Thoracic aorta (tissue), 2 donors: ENCODE measurements at regions not wholly inside any gene's neighbourhood (a gene's known extent, or its start where the extent isn't known, plus 50 kb on each side); places are given as distances from the start of the nearest gene placed in this dataset.

Experiments
- ATAC-seq: fragments of 150-250 bp; one replicate; pipeline ENCODE4 v1.8.0; 2017; ENCODE audit warnings: low read depth; ENCODE audit not compliant: insufficient number of reproducible peaks, low FRiP score
- DNase-seq: peaks from one replicate; pipeline ENCODE4 v3.0.0-alpha.2; 2020; ENCODE audit warnings: low spot score
- H3K27ac ChIP-seq, 2 donors: fragments of 200-600 bp; sonication (generic); 1 replicate in 1 of 2; 2 replicates in 1 of 2; pipeline ENCODE4 v1.5.1; 2016; ENCODE audit warnings: mild to moderate bottlenecking in 2 of 2, moderate library complexity in 2 of 2
- H3K27me3 ChIP-seq: fragments of 200-600 bp; sonication (generic); replicated peaks from 2 replicates; pipeline ENCODE4 v1.6.0; 2016; ENCODE audit warnings: mild to moderate bottlenecking; ENCODE audit not compliant: insufficient read depth
- H3K36me3 ChIP-seq: fragments of 200-600 bp; sonication (generic); one replicate; pipeline ENCODE4 v1.5.1; 2016
- H3K4me1 ChIP-seq, 2 donors: fragments of 200-600 bp; sonication (generic); 1 replicate in 1 of 2; 2 replicates in 1 of 2; pipeline versions ENCODE4 v1.5.1 to v1.6.0; 2016; ENCODE audit warnings: low read depth in 2 of 2, mild to moderate bottlenecking in 1 of 2; ENCODE audit not compliant: control insufficient read depth in 1 of 2
- H3K4me3 ChIP-seq: fragments of 200-600 bp; sonication (generic); 2 replicates; pipeline ENCODE4 v1.5.1; 2016; ENCODE audit warnings: mild to moderate bottlenecking
- H3K9me3 ChIP-seq: fragments of 200-600 bp; sonication (generic); 2 replicates; pipeline ENCODE4 v1.5.1; 2016
- TF ChIP-seq, protein P1 (sequence below): fragments of 200-600 bp; sonication (generic); IDR thresholded peaks from one replicate; pipeline ENCODE4 v1.5.1; 2019; ENCODE audit warnings: antibody characterized with exemption

DNA sequence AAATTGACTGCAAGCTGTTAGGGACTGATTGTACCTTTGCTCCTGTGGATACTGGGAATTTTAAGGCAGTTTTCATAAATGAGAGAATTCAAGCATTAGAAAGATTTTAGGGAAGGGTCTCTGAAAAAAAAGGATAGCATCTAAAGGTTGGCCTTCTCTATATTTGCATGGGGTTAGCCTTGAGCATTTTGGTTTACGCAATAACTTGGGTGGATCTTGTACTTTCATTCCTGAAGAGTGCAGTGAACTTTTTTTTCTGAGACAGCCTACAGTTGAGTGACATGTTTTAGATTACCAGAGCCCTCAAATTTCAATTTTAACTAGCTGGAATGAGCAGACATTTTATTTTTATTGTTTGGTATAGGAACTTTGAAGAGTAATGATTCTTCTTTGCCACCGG, 91.6 kb upstream of the NR3C1 start:
- no peak overlapping the region for H3K4me3 ChIP-seq
- H3K36me3 ChIP-seq: no peaks in the 10 kb centered on the region
- no peak for ATAC-seq
- H3K27ac ChIP-seq: no peak overlapping the region
- TF ChIP-seq, protein P1, sequence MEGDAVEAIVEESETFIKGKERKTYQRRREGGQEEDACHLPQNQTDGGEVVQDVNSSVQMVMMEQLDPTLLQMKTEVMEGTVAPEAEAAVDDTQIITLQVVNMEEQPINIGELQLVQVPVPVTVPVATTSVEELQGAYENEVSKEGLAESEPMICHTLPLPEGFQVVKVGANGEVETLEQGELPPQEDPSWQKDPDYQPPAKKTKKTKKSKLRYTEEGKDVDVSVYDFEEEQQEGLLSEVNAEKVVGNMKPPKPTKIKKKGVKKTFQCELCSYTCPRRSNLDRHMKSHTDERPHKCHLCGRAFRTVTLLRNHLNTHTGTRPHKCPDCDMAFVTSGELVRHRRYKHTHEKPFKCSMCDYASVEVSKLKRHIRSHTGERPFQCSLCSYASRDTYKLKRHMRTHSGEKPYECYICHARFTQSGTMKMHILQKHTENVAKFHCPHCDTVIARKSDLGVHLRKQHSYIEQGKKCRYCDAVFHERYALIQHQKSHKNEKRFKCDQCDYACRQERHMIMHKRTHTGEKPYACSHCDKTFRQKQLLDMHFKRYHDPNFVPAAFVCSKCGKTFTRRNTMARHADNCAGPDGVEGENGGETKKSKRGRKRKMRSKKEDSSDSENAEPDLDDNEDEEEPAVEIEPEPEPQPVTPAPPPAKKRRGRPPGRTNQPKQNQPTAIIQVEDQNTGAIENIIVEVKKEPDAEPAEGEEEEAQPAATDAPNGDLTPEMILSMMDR: no peak
- H3K27me3 ChIP-seq: no peaks in the 10 kb centered on the region
- no peaks in the 10 kb centered on the region for H3K9me3 ChIP-seq
- no peak for DNase-seq
- peaks cover 13 to 21% of the 10 kb centered on the region in 2 donors for H3K4me1 ChIP-seq

DNA sequence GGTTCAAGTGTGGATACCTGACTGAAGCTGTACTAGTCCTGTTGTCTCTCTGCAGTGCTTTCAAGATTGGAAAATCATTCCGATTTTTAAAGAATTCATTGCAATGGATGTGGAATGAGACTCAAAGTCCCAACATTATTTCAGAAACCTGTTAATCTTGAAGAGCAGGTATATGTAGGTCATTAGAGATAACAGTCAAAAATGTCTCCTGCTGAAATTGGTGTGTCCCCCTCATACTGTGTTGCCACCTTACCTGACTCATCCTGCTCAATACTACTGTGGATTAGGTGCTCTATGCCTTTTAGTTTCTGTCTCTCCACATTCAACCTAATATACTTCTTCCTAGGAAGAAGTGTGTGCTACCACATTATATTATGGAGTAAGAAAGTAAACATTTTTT, 91.1 kb upstream of the NR3C1 start:
- Histone ChIP-seq H3K9me3 (no peaks in the 10 kb centered on the region), H3K27ac (no peak overlapping the region), H3K27me3 (no peaks in the 10 kb centered on the region), H3K4me3 (no peak overlapping the region), H3K36me3 (no peaks in the 10 kb centered on the region), H3K4me1 (peaks cover 13 to 21% of the 10 kb centered on the region in 2 donors)
- ATAC-seq: no peak
- TF ChIP-seq, protein P1: no peak
- no peak for DNase-seq

DNA sequence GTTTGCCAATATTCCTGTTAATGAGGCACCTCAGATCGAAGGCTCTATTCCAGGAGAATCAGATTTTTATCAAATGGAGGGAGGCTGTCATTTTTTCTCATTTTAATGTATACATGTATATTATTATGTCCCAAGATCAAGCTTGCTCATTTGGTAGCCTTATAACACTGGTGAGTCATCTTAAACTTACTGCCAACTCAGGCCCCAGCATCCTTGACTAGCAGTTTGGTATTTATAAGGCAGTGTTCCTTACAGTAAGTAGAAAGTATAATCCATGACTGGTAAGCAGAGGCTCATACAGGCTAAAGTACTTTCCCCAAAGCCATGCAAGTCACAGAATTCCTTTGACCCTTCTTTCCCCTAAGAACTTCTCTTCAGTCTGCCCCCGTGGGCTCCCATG, 90.7 kb upstream of the NR3C1 start:
- H3K27ac ChIP-seq: no peak overlapping the region
- DNase-seq (no peak), ATAC-seq (no peak)
- no peaks in the 10 kb centered on the region for H3K27me3 ChIP-seq
- TF ChIP-seq, protein P1: no peak
- no peak overlapping the region for H3K4me3 ChIP-seq
- peaks cover 13 to 21% of the 10 kb centered on the region in 2 donors for H3K4me1 ChIP-seq
- H3K36me3 ChIP-seq: no peaks in the 10 kb centered on the region
- H3K9me3 ChIP-seq: no peaks in the 10 kb centered on the region

DNA sequence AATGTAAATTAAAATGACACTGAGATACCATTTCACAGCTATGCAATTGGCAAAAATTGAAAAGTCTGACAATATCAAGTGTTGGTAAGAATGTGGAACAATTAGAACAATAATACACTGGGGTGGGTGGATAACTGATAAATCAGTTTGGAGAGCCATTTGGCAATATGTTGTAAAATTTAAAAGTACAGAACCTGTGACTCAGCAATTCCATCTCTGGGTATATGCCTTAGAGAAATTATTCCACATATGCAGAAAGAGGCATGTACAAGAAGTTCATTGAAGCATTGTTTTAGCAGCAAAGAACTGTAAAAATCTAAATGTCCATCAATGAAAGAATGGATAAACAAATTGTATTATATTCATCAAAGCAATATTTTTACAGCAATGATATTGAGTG, 89.3 kb upstream of the NR3C1 start:
- TF ChIP-seq, protein P1: no peak
- Histone ChIP-seq H3K4me3 (no peak overlapping the region), H3K27me3 (no peaks in the 10 kb centered on the region), H3K36me3 (no peaks in the 10 kb centered on the region), H3K4me1 (peaks cover 13 to 21% of the 10 kb centered on the region in 2 donors), H3K27ac (no peak overlapping the region), H3K9me3 (no peaks in the 10 kb centered on the region)
- DNase-seq (no peak), ATAC-seq (no peak)

DNA sequence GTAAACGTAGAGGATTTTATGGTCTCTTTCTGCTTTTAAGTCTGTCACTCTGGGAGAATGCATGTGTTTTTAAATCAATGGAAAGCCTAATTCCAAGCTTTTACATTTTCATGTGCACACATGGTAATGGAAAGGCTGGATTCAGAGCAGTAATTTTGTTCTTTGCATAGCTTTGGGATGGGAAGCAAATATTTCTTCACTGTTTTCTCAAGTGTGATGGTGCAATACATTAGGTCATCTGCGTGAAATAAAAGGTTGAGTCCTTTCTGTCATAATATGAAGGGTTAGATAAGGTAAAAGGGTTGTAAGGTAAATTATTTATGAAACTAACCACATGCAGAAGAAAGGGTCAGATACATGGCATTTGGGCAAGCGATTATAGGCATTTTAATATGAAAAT, 88.2 kb upstream of the NR3C1 start:
- ATAC-seq (no peak), DNase-seq (no peak)
- no peaks in the 10 kb centered on the region for H3K36me3 ChIP-seq
- TF ChIP-seq, protein P1: no peak
- no peak overlapping the region for H3K4me3 ChIP-seq
- peaks cover 13 to 18% of the 10 kb centered on the region in 2 donors for H3K4me1 ChIP-seq
- H3K9me3 ChIP-seq: no peaks in the 10 kb centered on the region
- H3K27ac ChIP-seq: no peak overlapping the region
- H3K27me3 ChIP-seq: no peaks in the 10 kb centered on the region
